ENCODE measurements at regions not wholly inside any gene's neighbourhood (a gene's known extent, or its start where the extent isn't known, plus 50 kb on each side); places are given as distances from the start of the nearest gene placed in this dataset.
A peak's percentile ranks its signal among the peaks of the same experiment; 100 is the strongest.

DNA sequence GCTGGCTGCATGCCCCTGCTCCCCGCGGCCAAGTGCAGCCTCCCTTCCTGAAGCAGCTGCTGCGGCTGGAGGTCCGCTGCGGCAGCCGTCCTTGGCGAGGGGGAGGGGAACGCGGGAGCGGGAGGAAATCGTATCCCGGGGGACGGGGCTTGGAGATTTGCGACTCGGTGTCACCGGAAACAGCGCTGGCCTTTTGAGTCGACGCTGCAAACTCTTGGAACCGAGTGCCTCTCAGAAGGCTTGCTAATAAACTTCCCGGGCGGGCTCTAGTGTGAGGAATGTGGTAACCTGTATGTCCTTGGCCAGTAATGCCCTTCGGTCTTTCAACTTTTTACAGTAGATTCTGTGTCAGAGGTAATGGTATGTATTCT lies 82.7 kb downstream of the PTPDC1 start:
- no peak for DNase-seq
- H2AFZ ChIP-seq (ENCODE audit: low read length), result no peak overlapping the region
- ChIA-PET CTCF (no interaction called here), POLR2A (ENCODE audit: unreplicated experiment) (interaction anchor here (0.6 kb wide), 1 partner anchor 80 kb away, joined by 6 read pairs; no protein-coding TSS in a partner anchor)
- peak overlapping the region; percentile 97 for H3K4me2 ChIP-seq (ENCODE audit: low read length)
- H3K4me3 ChIP-seq (ENCODE audit: low read length), result peak overlapping the region; percentile 99
- H3K27ac ChIP-seq (ENCODE audit: low read length), result peak overlapping the region; percentile 75
- peak overlapping the region; percentile 88 for H3K9ac ChIP-seq (ENCODE audit: low read length)
- H3K9me2 ChIP-seq (replicated peaks; ENCODE audit: low read length), result no peaks in the 10 kb centered on the region
- intact Hi-C loops (cut with micrococcal nuclease), result loop anchor here (2.0 to 5.0 kb wide), 2 partner anchors 26 to 80 kb away; no protein-coding TSS in a partner anchor
- H3K27me3 ChIP-seq (ENCODE audit: low read length), result no peaks in the 10 kb centered on the region
- H3K4me1 ChIP-seq (ENCODE audit: insufficient read depth, low read length), result peaks cover 17% of the 10 kb centered on the region; the same call in 1 of the 2 replicates
- H3F3A ChIP-seq (ENCODE audit: low read length, unreplicated experiment), result peaks cover 5% of the 10 kb centered on the region
- BruUV-seq (replicated peaks), result no TSS peak
- ATAC-seq, result peak; percentile 14
- peaks cover 46% of the 10 kb centered on the region for H4K20me1 ChIP-seq (ENCODE audit: low read length)
- peaks cover 9% of the 10 kb centered on the region; the same call in 1 of the 2 replicates for H3K36me3 ChIP-seq (ENCODE audit: low read depth, low read length)
- no peak for TF ChIP-seq EZH2 (IDR thresholded peaks at IDR 0.05; ENCODE audit: low read length, unreplicated experiment)
- TF ChIP-seq, protein P1, sequence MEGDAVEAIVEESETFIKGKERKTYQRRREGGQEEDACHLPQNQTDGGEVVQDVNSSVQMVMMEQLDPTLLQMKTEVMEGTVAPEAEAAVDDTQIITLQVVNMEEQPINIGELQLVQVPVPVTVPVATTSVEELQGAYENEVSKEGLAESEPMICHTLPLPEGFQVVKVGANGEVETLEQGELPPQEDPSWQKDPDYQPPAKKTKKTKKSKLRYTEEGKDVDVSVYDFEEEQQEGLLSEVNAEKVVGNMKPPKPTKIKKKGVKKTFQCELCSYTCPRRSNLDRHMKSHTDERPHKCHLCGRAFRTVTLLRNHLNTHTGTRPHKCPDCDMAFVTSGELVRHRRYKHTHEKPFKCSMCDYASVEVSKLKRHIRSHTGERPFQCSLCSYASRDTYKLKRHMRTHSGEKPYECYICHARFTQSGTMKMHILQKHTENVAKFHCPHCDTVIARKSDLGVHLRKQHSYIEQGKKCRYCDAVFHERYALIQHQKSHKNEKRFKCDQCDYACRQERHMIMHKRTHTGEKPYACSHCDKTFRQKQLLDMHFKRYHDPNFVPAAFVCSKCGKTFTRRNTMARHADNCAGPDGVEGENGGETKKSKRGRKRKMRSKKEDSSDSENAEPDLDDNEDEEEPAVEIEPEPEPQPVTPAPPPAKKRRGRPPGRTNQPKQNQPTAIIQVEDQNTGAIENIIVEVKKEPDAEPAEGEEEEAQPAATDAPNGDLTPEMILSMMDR (conservative IDR thresholded peaks at IDR 0.05; ENCODE audit: low read depth, low read length), result no peak
- TF ChIP-seq EZH2phosphoT487 (IDR thresholded peaks at IDR 0.05; ENCODE audit: borderline replicate concordance, low read length), result no peak
- H3K79me2 ChIP-seq (ENCODE audit: low read length), result peaks cover 52% of the 10 kb centered on the region
- H3K9me3 ChIP-seq (ENCODE audit: low read length), result no peaks in the 10 kb centered on the region

DNA sequence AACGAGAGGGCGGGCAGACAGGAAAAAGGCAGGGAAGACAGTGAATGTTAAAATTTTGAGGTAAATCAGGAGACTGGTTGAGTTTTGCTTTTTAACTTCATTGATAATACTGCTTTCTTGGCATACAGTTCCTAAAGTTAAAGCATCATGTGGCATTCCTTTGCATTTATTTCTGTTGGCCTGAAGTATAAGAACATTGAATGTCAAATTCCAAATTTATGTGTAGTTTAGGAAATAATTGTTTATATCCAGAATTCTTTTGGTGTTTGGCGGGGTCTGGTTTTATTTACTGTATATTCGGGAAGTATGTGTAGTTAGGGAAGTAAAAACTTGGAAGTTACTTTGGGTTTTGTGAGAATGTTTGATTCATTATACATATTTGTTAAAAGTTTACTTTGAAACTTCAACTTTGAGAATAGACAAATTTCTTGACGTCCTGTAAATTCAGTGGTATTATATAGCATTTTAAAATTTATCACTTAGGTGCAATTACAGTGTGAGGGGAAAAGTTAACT lies 83.2 kb downstream of the PTPDC1 start:
- peak overlapping the region; percentile 99 for H3K4me3 ChIP-seq (ENCODE audit: low read length)
- H3K27me3 ChIP-seq (ENCODE audit: low read length), result no peaks in the 10 kb centered on the region
- H3K9ac ChIP-seq (ENCODE audit: low read length), result peak overlapping the region; percentile 88
- H4K20me1 ChIP-seq (ENCODE audit: low read length), result peaks cover 50% of the 10 kb centered on the region
- no peak for TF ChIP-seq EZH2phosphoT487 (IDR thresholded peaks at IDR 0.05; ENCODE audit: borderline replicate concordance, low read length)
- no peak for TF ChIP-seq EZH2 (IDR thresholded peaks at IDR 0.05; ENCODE audit: low read length, unreplicated experiment)
- TF ChIP-seq, protein P1 (conservative IDR thresholded peaks at IDR 0.05; ENCODE audit: low read depth, low read length), result no peak
- CTCF ChIA-PET, result no interaction called here
- no peaks in the 10 kb centered on the region for H3K9me2 ChIP-seq (replicated peaks; ENCODE audit: low read length)
- H3K36me3 ChIP-seq (ENCODE audit: low read depth, low read length), result peaks cover 9% of the 10 kb centered on the region; the same call in 1 of the 2 replicates
- TSS peak; percentile 48 for BruUV-seq (replicated peaks)
- peak overlapping the region; percentile 97 for H3K4me2 ChIP-seq (ENCODE audit: low read length)
- DNase-seq, result no peak
- POLR2A ChIA-PET (ENCODE audit: unreplicated experiment), result interaction anchor here (0.5 kb wide), 1 partner anchor 11 kb away, joined by 12 read pairs; no protein-coding TSS in a partner anchor
- peak overlapping the region; percentile 75 for H3K27ac ChIP-seq (ENCODE audit: low read length)
- intact Hi-C loops (cut with micrococcal nuclease), result loop anchor here (2.0 to 5.0 kb wide), 2 partner anchors 27 to 80 kb away; no protein-coding TSS in a partner anchor
- peaks cover 5% of the 10 kb centered on the region for H3F3A ChIP-seq (ENCODE audit: low read length, unreplicated experiment)
- H2AFZ ChIP-seq (ENCODE audit: low read length), result no peak overlapping the region
- H3K4me1 ChIP-seq (ENCODE audit: insufficient read depth, low read length), result peaks cover 17% of the 10 kb centered on the region; the same call in 1 of the 2 replicates
- peaks cover 56% of the 10 kb centered on the region for H3K79me2 ChIP-seq (ENCODE audit: low read length)
- ATAC-seq, result no peak
- no peaks in the 10 kb centered on the region for H3K9me3 ChIP-seq (ENCODE audit: low read length)

Data from PC-3 (cell line).